Liver (tissue), 8 donors: ENCODE measurements at regions not wholly inside any gene's neighbourhood (a gene's known extent, or its start where the extent isn't known, plus 50 kb on each side); places are given as distances from the start of the nearest gene placed in this dataset.

Experiments used
- DNase-seq: peaks from one replicate; pipeline ENCODE4 v3.0.0-alpha.2; 2017; ENCODE audit warnings: low spot score
- H3K27ac ChIP-seq, 2 donors: one replicate each; pipeline ENCODE4 v1.7.0; 2013; ENCODE audit warnings: inconsistent platforms in 2 of 2, low read length in 2 of 2, control low read depth in 1 of 2, low read depth in 1 of 2, mild to moderate bottlenecking in 1 of 2
- H3K27me3 ChIP-seq, 4 donors: one replicate each; pipeline versions ENCODE4 v1.6.1 to v1.7.0; 2013; ENCODE audit warnings: low read length in 3 of 4, inconsistent platforms in 1 of 4, mild to moderate bottlenecking in 1 of 4, moderate library complexity in 1 of 4; ENCODE audit not compliant: control insufficient read depth in 4 of 4, insufficient read depth in 4 of 4
- H3K36me3 ChIP-seq, 4 donors: one replicate each; pipeline versions ENCODE4 v1.6.1 to v1.7.0; 2013; ENCODE audit warnings: low read length in 3 of 4, mild to moderate bottlenecking in 3 of 4, low read depth in 1 of 4, moderate library complexity in 1 of 4; ENCODE audit not compliant: control insufficient read depth in 4 of 4, insufficient read depth in 3 of 4
- H3K4me1 ChIP-seq, 4 donors: one replicate each; pipeline versions ENCODE4 v1.6.1 to v1.7.0; 2013; ENCODE audit warnings: low read length in 3 of 4, mild to moderate bottlenecking in 3 of 4, moderate library complexity in 1 of 4; ENCODE audit not compliant: control insufficient read depth in 4 of 4, insufficient read depth in 4 of 4
- H3K4me3 ChIP-seq, 3 donors: one replicate each; pipeline versions ENCODE4 v1.6.1 to v1.7.0; 2013; ENCODE audit warnings: low read length in 3 of 3, control low read depth in 1 of 3, low read depth in 1 of 3, mild to moderate bottlenecking in 1 of 3
- H3K9ac ChIP-seq, 2 donors: one replicate each; pipeline ENCODE4 v1.7.0; 2013; ENCODE audit warnings: low read length in 2 of 2, mild to moderate bottlenecking in 2 of 2, moderate library complexity in 2 of 2, control low read depth in 1 of 2, low read depth in 1 of 2
- H3K9me3 ChIP-seq, 4 donors: one replicate each; pipeline versions ENCODE4 v1.6.1 to v1.7.0; 2013; ENCODE audit warnings: low read length in 3 of 4; ENCODE audit not compliant: control insufficient read depth in 4 of 4
- CTCF ChIP-seq: fragments of 150-350 bp; IDR thresholded peaks from 2 replicates; pipeline ENCODE4 v1.5.1; 2017; ENCODE audit warnings: improper control_type of control experiment, low read depth, low read length; ENCODE audit not compliant: missing input control
- EGR1 ChIP-seq, 2 donors: IDR thresholded peaks; 2 replicates each; pipeline ENCODE4 v1.6.1; 2016 to 2018; ENCODE audit warnings: antibody characterized with exemption in 2 of 2, low read depth in 2 of 2
- FOXA1 ChIP-seq: IDR thresholded peaks from 2 replicates; pipeline ENCODE4 v1.6.1; 2016; ENCODE audit warnings: antibody characterized with exemption
- FOXA2 ChIP-seq: IDR thresholded peaks from 2 replicates; pipeline ENCODE4 v1.6.1; 2016; ENCODE audit warnings: antibody characterized with exemption
- GABPA ChIP-seq, 2 donors: IDR thresholded peaks in 1 of 2; conservative IDR thresholded peaks in 1 of 2; 2 replicates each; pipeline ENCODE4 v1.6.1; 2016; ENCODE audit warnings: antibody characterized with exemption in 2 of 2, mild to moderate bottlenecking in 1 of 2, moderate library complexity in 1 of 2
- HNF4A ChIP-seq, 2 donors: conservative IDR thresholded peaks; 2 replicates each; pipeline ENCODE4 v1.6.1; 2016; ENCODE audit warnings: antibody characterized with exemption in 2 of 2, mild to moderate bottlenecking in 2 of 2
- HNF4G ChIP-seq: IDR thresholded peaks from 2 replicates; pipeline ENCODE4 v1.6.1; 2016; ENCODE audit warnings: antibody characterized with exemption
- JUND ChIP-seq, 2 donors: IDR thresholded peaks; 2 replicates each; pipeline ENCODE4 v1.6.1; 2016; ENCODE audit warnings: antibody characterized with exemption in 2 of 2
- NR2F2 ChIP-seq: IDR thresholded peaks from 2 replicates; pipeline ENCODE4 v1.6.1; 2016; ENCODE audit warnings: antibody characterized with exemption
- RAD21 ChIP-seq, 2 donors: IDR thresholded peaks; 2 replicates each; pipeline ENCODE4 v1.6.1; 2016; ENCODE audit warnings: antibody characterized with exemption in 2 of 2, mild to moderate bottlenecking in 2 of 2
- REST ChIP-seq: IDR thresholded peaks from 2 replicates; pipeline ENCODE4 v1.6.1; 2016; ENCODE audit warnings: antibody characterized with exemption, mild to moderate bottlenecking
- RXRA ChIP-seq, 2 donors: IDR thresholded peaks; 2 replicates each; pipeline ENCODE4 v1.6.1; 2017 to 2018; ENCODE audit warnings: antibody characterized with exemption in 2 of 2, mild to moderate bottlenecking in 1 of 2
- SP1 ChIP-seq: IDR thresholded peaks from 2 replicates; pipeline ENCODE4 v1.6.1; 2018; ENCODE audit warnings: antibody characterized with exemption, mild to moderate bottlenecking
- TAF1 ChIP-seq: conservative IDR thresholded peaks from 2 replicates; pipeline ENCODE4 v1.6.1; 2016; ENCODE audit warnings: antibody characterized with exemption, mild to moderate bottlenecking
- YY1 ChIP-seq: IDR thresholded peaks from 2 replicates; pipeline ENCODE4 v1.6.1; 2016; ENCODE audit warnings: antibody characterized with exemption, mild to moderate bottlenecking
- ZBTB33 ChIP-seq: IDR thresholded peaks from 2 replicates; pipeline ENCODE4 v1.6.1; 2016; ENCODE audit warnings: antibody characterized with exemption
- WGBS: extraction: QIAGEN DNeasy Blood & Tissue Kit; methylation state at CpG from one replicate; pipeline ENCODE4 v1.1.7; 2013; 5-methylcytosine and 5-hydroxymethylcytosine counted together
- TF ChIP-seq, protein P1 (sequence below): IDR thresholded peaks from 2 replicates; pipeline ENCODE4 v1.6.1; 2016; ENCODE audit warnings: antibody characterized with exemption
- TF ChIP-seq, protein P2 (sequence below): IDR thresholded peaks from 2 replicates; pipeline ENCODE4 v1.6.1; 2016; ENCODE audit warnings: antibody characterized with exemption
- donor health status: healthy.
- donor health status: healthy.
- donor health status: healthy.
- donor health status: healthy.
- donor health status: healthy.

DNA sequence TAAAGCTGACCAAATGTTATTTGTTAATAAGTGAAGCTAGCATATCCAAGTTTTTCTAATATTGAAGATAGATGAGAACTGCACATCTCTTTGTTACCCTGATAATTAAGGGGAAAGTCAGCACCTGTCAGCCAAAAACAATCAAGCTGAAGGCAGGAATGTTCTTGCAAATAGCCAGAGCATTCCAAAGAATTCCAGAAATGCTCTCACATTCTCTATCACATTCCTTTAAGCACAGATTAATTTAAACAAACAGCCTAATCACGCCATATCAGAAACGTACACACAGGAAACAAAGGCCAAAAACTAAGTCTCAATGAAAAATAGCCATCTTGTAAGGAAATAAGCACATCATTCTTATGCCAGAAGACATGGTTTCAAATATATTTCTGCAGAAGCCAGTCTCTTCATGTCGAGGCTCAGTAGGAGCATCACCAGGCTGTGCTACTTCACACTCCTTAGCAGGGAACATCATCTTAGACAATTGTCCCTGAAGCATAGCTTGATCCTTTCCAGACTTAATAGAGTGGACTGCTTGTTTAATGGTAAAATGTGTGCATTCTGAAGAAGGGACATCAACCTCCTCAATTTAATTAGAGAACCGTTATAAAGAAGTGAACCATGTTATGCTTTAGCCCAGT lies 252.9 kb upstream of the TTC29 start:
- no peak overlapping the region for H3K4me3 ChIP-seq
- DNase-seq = no peak
- H3K27me3 ChIP-seq = no peaks in the 10 kb centered on the region
- TF ChIP-seq YY1 (no peak), JUND (IDR thresholded peaks at IDR 0.05) (no peak), GABPA (IDR thresholded peaks at IDR 0.05 in 1 of 2, conservative IDR thresholded peaks at IDR 0.05 in 1 of 2) (no peak), NR2F2 (no peak), RXRA (IDR thresholded peaks at IDR 0.05) (no peak), EGR1 (IDR thresholded peaks at IDR 0.05; ENCODE audit: low read depth in 2 of 2) (no peak), TAF1 (no peak), REST (no peak), FOXA1 (no peak), RAD21 (IDR thresholded peaks at IDR 0.05) (no peak), SP1 (no peak), HNF4G (no peak), FOXA2 (no peak), HNF4A (conservative IDR thresholded peaks at IDR 0.05) (no peak), ZBTB33 (no peak), CTCF (no peak)
- TF ChIP-seq, protein P1, sequence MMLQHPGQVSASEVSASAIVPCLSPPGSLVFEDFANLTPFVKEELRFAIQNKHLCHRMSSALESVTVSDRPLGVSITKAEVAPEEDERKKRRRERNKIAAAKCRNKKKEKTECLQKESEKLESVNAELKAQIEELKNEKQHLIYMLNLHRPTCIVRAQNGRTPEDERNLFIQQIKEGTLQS = no peak
- TF ChIP-seq, protein P2, sequence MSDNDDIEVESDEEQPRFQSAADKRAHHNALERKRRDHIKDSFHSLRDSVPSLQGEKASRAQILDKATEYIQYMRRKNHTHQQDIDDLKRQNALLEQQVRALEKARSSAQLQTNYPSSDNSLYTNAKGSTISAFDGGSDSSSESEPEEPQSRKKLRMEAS = no peak
- H3K9me3 ChIP-seq = no peaks in the 10 kb centered on the region
- H3K9ac ChIP-seq = no peak overlapping the region
- no peak overlapping the region for H3K27ac ChIP-seq
- no peaks in the 10 kb centered on the region for H3K4me1 ChIP-seq
- H3K36me3 ChIP-seq = no peaks in the 10 kb centered on the region
- WGBS = 31% methylated on average over 4 of the region's 4 CpGs
